GM04503 (cell line): ENCODE measurements at regions not wholly inside any gene's neighbourhood (a gene's known extent, or its start where the extent isn't known, plus 50 kb on each side); places are given as distances from the start of the nearest gene placed in this dataset.
"Not testable (repeated sequence)": the region's sequence is repeated elsewhere in the genome, so short reads cannot be mapped to it uniquely, and the experiment has no call there.

Experiments
- DNase-seq: peaks from one replicate; pipeline ENCODE4 v3.0.0-alpha.2; 2012; ENCODE audit warnings: low read depth

GRCh38 chr7:8809320-8809719 lies 375.9 kb downstream of the NXPH1 start:
- DNase-seq: no peak

- no peak for DNase-seq
Observed at GRCh38 chr7:8817448-8818036, 384.1 kb downstream of the NXPH1 start.

- DNase-seq: no peak
Observed at GRCh38 chr7:8818406-8818805, 385.0 kb downstream of the NXPH1 start.

- no peak for DNase-seq
Observed at GRCh38 chr7:8822595-8822994, 389.2 kb downstream of the NXPH1 start.

GRCh38 chr7:8823486-8823885 lies 390.1 kb downstream of the NXPH1 start:
- no peak for DNase-seq

GRCh38 chr7:8827329-8827728 lies 393.9 kb downstream of the NXPH1 start:
- no peak for DNase-seq

GRCh38 chr7:8829100-8829499 lies 395.7 kb downstream of the NXPH1 start:
- DNase-seq: no peak

GRCh38 chr7:8831376-8831775 lies 398.0 kb downstream of the NXPH1 start:
- DNase-seq: no peak

GRCh38 chr7:8833355-8833754 lies 399.9 kb downstream of the NXPH1 start:
- DNase-seq: no peak

GRCh38 chr7:8841171-8841570 lies 407.8 kb downstream of the NXPH1 start:
- no peak for DNase-seq

GRCh38 chr7:8871716-8872115 lies 438.3 kb downstream of the NXPH1 start:
- DNase-seq: no peak

- DNase-seq: no peak
Observed at GRCh38 chr7:8881916-8882315, 448.5 kb downstream of the NXPH1 start.

- no peak for DNase-seq
Observed at GRCh38 chr7:8885480-8886000, 452.1 kb downstream of the NXPH1 start.

GRCh38 chr7:8890346-8890745 lies 456.9 kb downstream of the NXPH1 start:
- not testable (repeated sequence) for DNase-seq

- no peak for DNase-seq
Observed at GRCh38 chr7:8893775-8894174, 460.4 kb downstream of the NXPH1 start.

- no peak for DNase-seq
Observed at GRCh38 chr7:8906396-8907075, 473.1 kb downstream of the NXPH1 start.

- DNase-seq: no peak
Observed at GRCh38 chr7:8908889-8909288, 475.5 kb downstream of the NXPH1 start.

- no peak for DNase-seq
Observed at GRCh38 chr7:8913682-8914081, 480.3 kb downstream of the NXPH1 start.

- DNase-seq: no peak
Observed at GRCh38 chr7:8921807-8922206, 488.4 kb downstream of the NXPH1 start.

- no peak for DNase-seq
Observed at GRCh38 chr7:8922726-8923125, 489.3 kb downstream of the NXPH1 start.

- DNase-seq: no peak
Observed at GRCh38 chr7:8923164-8923806, 489.9 kb downstream of the NXPH1 start.

GRCh38 chr7:8931906-8932646 lies 498.7 kb downstream of the NXPH1 start:
- DNase-seq: no peak

GRCh38 chr7:8932751-8933150 lies 499.3 kb downstream of the NXPH1 start:
- no peak for DNase-seq
